IMR-90 (cell line): ENCODE measurements at regions not wholly inside any gene's neighbourhood (a gene's known extent, or its start where the extent isn't known, plus 50 kb on each side); places are given as distances from the start of the nearest gene placed in this dataset.

ENCODE experiments used
- CHD1 ChIP-seq: IDR thresholded peaks from 2 replicates; pipeline ENCODE4 v1.6.1; 2012; ENCODE audit warnings: low read depth, low read length, improper control_type of control experiment
- CTCF ChIP-seq: conservative IDR thresholded peaks from 2 replicates; pipeline ENCODE4 v1.5.1; 2012; ENCODE audit warnings: mild to moderate bottlenecking, low read depth, low read length, improper control_type of control experiment
- MAFK ChIP-seq: IDR thresholded peaks from 2 replicates; pipeline ENCODE4 v1.6.1; 2012; ENCODE audit warnings: low read depth, low read length, improper control_type of control experiment
- POLR2A ChIP-seq: IDR thresholded peaks from 2 replicates; pipeline ENCODE4 v1.6.1; 2012; ENCODE audit warnings: mild to moderate bottlenecking, low read depth, low read length
- SMC3 ChIP-seq: fragments of 150-350 bp; IDR thresholded peaks from 2 replicates; pipeline ENCODE4 v1.6.1; 2016; ENCODE audit warnings: low read depth, mild to moderate bottlenecking, antibody characterized with exemption, low read length, moderate library complexity

- TF ChIP-seq CTCF: no peak
- no peak for TF ChIP-seq SMC3
- TF ChIP-seq MAFK: no peak
- TF ChIP-seq POLR2A: no peak
- TF ChIP-seq CHD1: no peak
Measured at GRCh38 chr2:120672526-120673204, 63.0 kb upstream of the GLI2 start.
